ENCODE measurements at regions not wholly inside any gene's neighbourhood (a gene's known extent, or its start where the extent isn't known, plus 50 kb on each side); places are given as distances from the start of the nearest gene placed in this dataset.

- TF ChIP-seq POLR2A (IDR thresholded peaks at IDR 0.05) (no peak), CTCF (IDR thresholded peaks at IDR 0.05) (no peak)
Observed at GRCh38 chr3:17793542-17794195, 51.2 kb upstream of the TBC1D5 start.
